Heart left ventricle (tissue), 13 donors: ENCODE measurements at regions not wholly inside any gene's neighbourhood (a gene's known extent, or its start where the extent isn't known, plus 50 kb on each side); places are given as distances from the start of the nearest gene placed in this dataset.

Source experiments
- POLR2A ChIP-seq, 2 donors: fragments of 450-650 bp; IDR thresholded peaks; one replicate each; pipeline ENCODE4 v1.6.1; 2017; ENCODE audit warnings: antibody characterized with exemption in 2 of 2, mild to moderate bottlenecking in 2 of 2, moderate library complexity in 2 of 2
- TF ChIP-seq, protein P1 (sequence below), 12 donors: fragments of 200-600 bp; sonication (generic) in 4 of 12; IDR thresholded peaks; one replicate each; pipeline versions ENCODE4 v1.5.0 to v1.8.0; 2018 to 2022; ENCODE audit warnings: antibody characterized with exemption in 12 of 12, mild to moderate bottlenecking in 5 of 12
- donor health status: ischemic (EF 13 %, LVEDD 7.1; RV severe dilation, severe dysfunction).
- donor health status: DM: no; HTN: yes; CAD: no.
- donor health status: DM: no; HTN: no; CAD: no.
- donor health status: ischemic (EF 25% LVEDD 6.9; RV normal size, moderate dysfunction).
- donor health status: ischemic (EF 25% LVEDD 5.7; RV mildly dilated, moderate dysfunction).
- donor health status: ischemic (EF 35%, LVEDD 5.7; RV mildly dilated, moderate dysfunction).
- donor health status: nonischemic (EF 11% LVEDD 7.7; RV severe dilation, severe dysfunction).
- donor health status: DM: yes; HTN: yes; CAD: no.
- donor health status: PGD.
- donor health status: ischemic (EF 29% LVEDD 5.4; RV normal size, mild dysfunction).
- donor health status: nonischemic (EF 23%, LVEDD 6.1; RV moderate dilation, normal function).

GRCh38 chr2:78925258-78925657, 100.2 kb upstream of the REG3G start:
- TF ChIP-seq, protein P1, sequence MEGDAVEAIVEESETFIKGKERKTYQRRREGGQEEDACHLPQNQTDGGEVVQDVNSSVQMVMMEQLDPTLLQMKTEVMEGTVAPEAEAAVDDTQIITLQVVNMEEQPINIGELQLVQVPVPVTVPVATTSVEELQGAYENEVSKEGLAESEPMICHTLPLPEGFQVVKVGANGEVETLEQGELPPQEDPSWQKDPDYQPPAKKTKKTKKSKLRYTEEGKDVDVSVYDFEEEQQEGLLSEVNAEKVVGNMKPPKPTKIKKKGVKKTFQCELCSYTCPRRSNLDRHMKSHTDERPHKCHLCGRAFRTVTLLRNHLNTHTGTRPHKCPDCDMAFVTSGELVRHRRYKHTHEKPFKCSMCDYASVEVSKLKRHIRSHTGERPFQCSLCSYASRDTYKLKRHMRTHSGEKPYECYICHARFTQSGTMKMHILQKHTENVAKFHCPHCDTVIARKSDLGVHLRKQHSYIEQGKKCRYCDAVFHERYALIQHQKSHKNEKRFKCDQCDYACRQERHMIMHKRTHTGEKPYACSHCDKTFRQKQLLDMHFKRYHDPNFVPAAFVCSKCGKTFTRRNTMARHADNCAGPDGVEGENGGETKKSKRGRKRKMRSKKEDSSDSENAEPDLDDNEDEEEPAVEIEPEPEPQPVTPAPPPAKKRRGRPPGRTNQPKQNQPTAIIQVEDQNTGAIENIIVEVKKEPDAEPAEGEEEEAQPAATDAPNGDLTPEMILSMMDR (IDR thresholded peaks at IDR 0.05), result no peak
- TF ChIP-seq POLR2A (IDR thresholded peaks at IDR 0.05), result no peak
